Heart left ventricle (tissue), 13 donors: ENCODE measurements at regions not wholly inside any gene's neighbourhood (a gene's known extent, or its start where the extent isn't known, plus 50 kb on each side); places are given as distances from the start of the nearest gene placed in this dataset.

Experiments used
- CTCF ChIP-seq, 12 donors: fragments of 200-600 bp; sonication (generic) in 4 of 12; IDR thresholded peaks; one replicate each; pipeline versions ENCODE4 v1.5.0 to v1.8.0; 2018 to 2022; ENCODE audit warnings: antibody characterized with exemption in 12 of 12, mild to moderate bottlenecking in 5 of 12
- POLR2A ChIP-seq, 2 donors: fragments of 450-650 bp; IDR thresholded peaks; one replicate each; pipeline ENCODE4 v1.6.1; 2017; ENCODE audit warnings: antibody characterized with exemption in 2 of 2, mild to moderate bottlenecking in 2 of 2, moderate library complexity in 2 of 2
- donor health status: ischemic (EF 13 %, LVEDD 7.1; RV severe dilation, severe dysfunction).
- donor health status: DM: no; HTN: yes; CAD: no.
- donor health status: DM: no; HTN: no; CAD: no.
- donor health status: ischemic (EF 25% LVEDD 6.9; RV normal size, moderate dysfunction).
- donor health status: ischemic (EF 25% LVEDD 5.7; RV mildly dilated, moderate dysfunction).
- donor health status: ischemic (EF 35%, LVEDD 5.7; RV mildly dilated, moderate dysfunction).
- donor health status: nonischemic (EF 11% LVEDD 7.7; RV severe dilation, severe dysfunction).
- donor health status: DM: yes; HTN: yes; CAD: no.
- donor health status: PGD.
- donor health status: ischemic (EF 29% LVEDD 5.4; RV normal size, mild dysfunction).
- donor health status: nonischemic (EF 23%, LVEDD 6.1; RV moderate dilation, normal function).

- TF ChIP-seq CTCF (IDR thresholded peaks at IDR 0.05) (no peak), POLR2A (IDR thresholded peaks at IDR 0.05) (no peak)
Measured at GRCh38 chr12:13451776-13452175, 255.2 kb downstream of the EMP1 start.
